OCI-LY7 (cell line): ENCODE measurements at regions not wholly inside any gene's neighbourhood (a gene's known extent, or its start where the extent isn't known, plus 50 kb on each side); places are given as distances from the start of the nearest gene placed in this dataset.
"Not testable (repeated sequence)": the region's sequence is repeated elsewhere in the genome, so short reads cannot be mapped to it uniquely, and the experiment has no call there.

Source experiments
- BruUV-seq: library from RNA; stranded (reverse); fragments of 400-500 nt; replicated peaks from 2 replicates; lab custom pipeline; 2021; lab: Mats Ljungman, UMichigan
- CTCF ChIA-PET: fragments of 300-600 bp; sonication (Branson Sonifier 250); formaldehyde crosslinking; loops from one replicate; lab custom pipeline; 2022; ENCODE audit warnings: antibody characterized with exemption; ENCODE audit not compliant: unreplicated experiment; lab: Charles Lee
- POLR2A ChIA-PET: fragments of 300-600 bp; sonication (Branson Sonifier 250); formaldehyde crosslinking; loops from one replicate; lab custom pipeline; 2022; ENCODE audit warnings: antibody characterized with exemption; lab: Charles Lee
- DNase-seq: peaks from one replicate; pipeline ENCODE4 v3.0.0-alpha.2; 2015; ENCODE audit warnings: low spot score
- H2AFZ ChIP-seq: fragments of 200-600 bp; sonication (generic), shearing (Covaris generic); 2 replicates; pipeline ENCODE4 v1.6.1; 2014; ENCODE audit warnings: mild to moderate bottlenecking, antibody characterized with exemption, low read length, moderate library complexity
- H3K27ac ChIP-seq: fragments of 200-600 bp; sonication (generic); 2 replicates; pipeline ENCODE4 v1.5.1; 2014; ENCODE audit warnings: mixed run types, low read depth, mild to moderate bottlenecking, moderate library complexity, low read length, inconsistent platforms; ENCODE audit not compliant: poor library complexity, severe bottlenecking
- H3K36me3 ChIP-seq: fragments of 200-600 bp; sonication (generic); 2 replicates; pipeline ENCODE4 v1.6.1; 2014; ENCODE audit warnings: mild to moderate bottlenecking, antibody characterized with exemption, low read length, moderate library complexity, mixed read lengths; ENCODE audit not compliant: insufficient read depth
- H3K4me1 ChIP-seq: fragments of 200-600 bp; sonication (generic); 2 replicates; pipeline ENCODE4 v1.5.1; 2014; ENCODE audit warnings: mild to moderate bottlenecking, low read length; ENCODE audit not compliant: insufficient read depth, poor library complexity, severe bottlenecking
- H3K4me2 ChIP-seq: fragments of 200-600 bp; sonication (generic); 2 replicates; pipeline ENCODE4 v1.6.1; 2014; ENCODE audit warnings: mild to moderate bottlenecking, low read length
- H3K4me3 ChIP-seq: fragments of 200-600 bp; sonication (generic); 2 replicates; pipeline ENCODE4 v1.5.1; 2014; ENCODE audit warnings: mild to moderate bottlenecking, low read depth, low read length; ENCODE audit not compliant: poor library complexity, severe bottlenecking
- H3K79me2 ChIP-seq: fragments of 200-600 bp; sonication (generic); 2 replicates; pipeline ENCODE4 v1.6.1; 2016; ENCODE audit warnings: low read depth, mild to moderate bottlenecking, low read length, moderate library complexity, mixed read lengths; ENCODE audit not compliant: insufficient read depth
- H3K9me2 ChIP-seq: fragments of 200-600 bp; sonication (generic); 2 replicates; pipeline ENCODE4 v1.6.1; 2016; ENCODE audit warnings: mild to moderate bottlenecking, low read length, mixed read lengths; ENCODE audit not compliant: insufficient read depth
- H3K9me3 ChIP-seq: fragments of 200-600 bp; sonication (generic); 2 replicates; pipeline ENCODE4 v1.6.1; 2014; ENCODE audit warnings: mild to moderate bottlenecking, mixed run types, low read length, mixed read lengths
- H4K20me1 ChIP-seq: fragments of 200-600 bp; sonication (generic); 2 replicates; pipeline ENCODE4 v1.6.1; 2014; ENCODE audit warnings: mild to moderate bottlenecking, antibody characterized with exemption, low read length, moderate library complexity, mixed read lengths; ENCODE audit not compliant: insufficient read depth
- CTCF ChIP-seq: fragments of 200-600 bp; sonication (generic); conservative IDR thresholded peaks from 2 replicates; pipeline ENCODE4 v1.5.1; 2014; ENCODE audit warnings: mild to moderate bottlenecking, antibody characterized with exemption, low read length, moderate library complexity, mixed read lengths
- EZH2phosphoT487 ChIP-seq: fragments of 200-600 bp; sonication (generic); IDR thresholded peaks from 2 replicates; pipeline ENCODE4 v1.6.1; 2018; ENCODE audit warnings: low read depth, borderline replicate concordance, mild to moderate bottlenecking, mixed run types, antibody characterized with exemption, low read length, moderate library complexity, mixed read lengths
- intact Hi-C: fragments of 100-400 bp; cut with micrococcal nuclease; formaldehyde crosslinking; loops from one replicate; pipeline ENCODE4 v1.10.0; 2022; ENCODE audit not compliant: unreplicated experiment

GRCh38 chr6:112912416-112913101 is 565.4 kb downstream of the RFPL4B start:
- CTCF ChIA-PET, result no interaction called here
- H4K20me1 ChIP-seq, result no peaks in the 10 kb centered on the region

GRCh38 chr6:112919744-112920143 is 572.6 kb downstream of the RFPL4B start:
- H4K20me1 ChIP-seq, H3K9me3 ChIP-seq, CTCF ChIA-PET: not testable (repeated sequence)

More at GRCh38 chr6:112912416-112913101, 565.4 kb downstream of the RFPL4B start:
- POLR2A ChIA-PET, result interaction anchor here (0.6 kb wide), 1 partner anchor 128 kb away, joined by 3 read pairs; no protein-coding TSS in a partner anchor
- no peak for TF ChIP-seq EZH2phosphoT487
- intact Hi-C loops, result no loop called here
- no peaks in the 10 kb centered on the region for H3K9me3 ChIP-seq
- no peaks in the 10 kb centered on the region for H3K36me3 ChIP-seq
- H3K4me2 ChIP-seq, result no peak overlapping the region
- no peaks in the 10 kb centered on the region for H3K9me2 ChIP-seq
- H3K4me3 ChIP-seq, result no peak overlapping the region
- no peak for DNase-seq
- no peak overlapping the region for H2AFZ ChIP-seq
- BruUV-seq, result no TSS peak
- no peaks in the 10 kb centered on the region for H3K79me2 ChIP-seq
- H3K27ac ChIP-seq, result no peak overlapping the region
- no peaks in the 10 kb centered on the region for H3K4me1 ChIP-seq

GRCh38 chr6:112920994-112921393 is 573.9 kb downstream of the RFPL4B start:
- H3K79me2 ChIP-seq, result no peaks in the 10 kb centered on the region
- H3K4me3 ChIP-seq, result no peak overlapping the region
- no peaks in the 10 kb centered on the region for H4K20me1 ChIP-seq
- H3K27ac ChIP-seq, result no peak overlapping the region
- intact Hi-C loops, result no loop called here
- POLR2A ChIA-PET, result no interaction called here
- BruUV-seq, result no TSS peak
- CTCF ChIA-PET, result no interaction called here
- H3K36me3 ChIP-seq, result no peaks in the 10 kb centered on the region
- DNase-seq, result no peak
- H3K4me1 ChIP-seq, result no peaks in the 10 kb centered on the region
- no peak for TF ChIP-seq CTCF
- no peak for TF ChIP-seq EZH2phosphoT487
- H2AFZ ChIP-seq, result no peak overlapping the region
- no peak overlapping the region for H3K4me2 ChIP-seq
- H3K9me2 ChIP-seq, result no peaks in the 10 kb centered on the region
- no peaks in the 10 kb centered on the region for H3K9me3 ChIP-seq

More at GRCh38 chr6:112919744-112920143, 572.6 kb downstream of the RFPL4B start:
- H2AFZ ChIP-seq, H3K4me1 ChIP-seq, DNase-seq, H3K36me3 ChIP-seq, intact Hi-C loops, H3K79me2 ChIP-seq, H3K4me3 ChIP-seq, H3K9me2 ChIP-seq, H3K27ac ChIP-seq, H3K4me2 ChIP-seq, POLR2A ChIA-PET, BruUV-seq: not testable (repeated sequence)
